HepG2 (cell line): ENCODE measurements at regions not wholly inside any gene's neighbourhood (a gene's known extent, or its start where the extent isn't known, plus 50 kb on each side); places are given as distances from the start of the nearest gene placed in this dataset.

Source experiments
- ATAC-seq: fragments of 200-7000 bp; cut with Tn5 transposase; 3 replicates; pipeline ENCODE4 v1.9.1; 2020; ENCODE audit warnings: mild to moderate bottlenecking, moderate library complexity
- BruUV-seq: library from RNA; stranded (reverse); fragments of 400-500 nt; replicated peaks from 2 replicates; lab custom pipeline; 2021; lab: Mats Ljungman, UMichigan
- CTCF ChIA-PET: fragments of 300-600 bp; formaldehyde crosslinking; extraction: SDS; loops from one replicate; lab custom pipeline; 2021; ENCODE audit warnings: low total read pairs, inconsistent platforms, low intra/inter-chr PET ratio; lab: Yijun Ruan, JAX
- POLR2A ChIA-PET: fragments of 350-600 bp; sonication (Branson Sonifier 250); formaldehyde crosslinking; loops from one replicate; lab custom pipeline; 2020; ENCODE audit warnings: antibody characterized with exemption, inconsistent platforms; lab: Yijun Ruan, JAX
- DNase-seq: peaks from one replicate; pipeline ENCODE4 v3.0.0-alpha.2; 2015; ENCODE audit warnings: low spot score
- FAIRE-seq: peaks from 3 replicates; lab custom pipeline; 2011; peaks lifted over from hg19 to GRCh38; lab: Jason Lieb, UNC
- H2AFZ ChIP-seq: one replicate; pipeline ENCODE4 v1.6.1; 2011; ENCODE audit warnings: low read length, inconsistent platforms
- H3K27ac ChIP-seq: fragments of 300-600 bp; 3 replicates; pipeline ENCODE4 v1.8.0; 2011; ENCODE audit warnings: mixed run types, mild to moderate bottlenecking, mixed read lengths, low read length, inconsistent platforms; ENCODE audit not compliant: insufficient read depth; ENCODE audit errors: extremely low read length
- H3K27me3 ChIP-seq, 2 experiments: fragments of 200-600 bp in 1 of 2; 2 replicates in 1 of 2; 3 replicates in 1 of 2; pipeline versions ENCODE4 v1.6.0 to v1.8.0; 2011; ENCODE audit warnings: low read length in 2 of 2, mild to moderate bottlenecking in 2 of 2, moderate library complexity in 2 of 2, inconsistent platforms in 1 of 2; ENCODE audit not compliant: insufficient read depth in 2 of 2, control insufficient read depth in 1 of 2
- H3K36me3 ChIP-seq, 2 experiments: fragments of 200-600 bp in 1 of 2; replicated peaks in 1 of 2; 2 replicates in 1 of 2; 3 replicates in 1 of 2; pipeline versions ENCODE4 v1.5.1 to v1.8.0; 2011; ENCODE audit warnings: low read length in 2 of 2, inconsistent platforms in 1 of 2; ENCODE audit not compliant: insufficient read depth in 2 of 2, control insufficient read depth in 1 of 2
- H3K4me1 ChIP-seq: 2 replicates; pipeline ENCODE4 v1.5.1; 2012; ENCODE audit warnings: low read length, inconsistent platforms; ENCODE audit not compliant: insufficient read depth
- H3K4me2 ChIP-seq: 2 replicates; pipeline ENCODE4 v1.6.0; 2011; ENCODE audit warnings: low read depth, low read length, inconsistent platforms
- H3K4me3 ChIP-seq, 3 experiments: fragments of 200-600 bp in 1 of 3; sonication (generic), shearing (Covaris generic) in 1 of 3; replicated peaks in 1 of 3; 2 replicates each; pipeline ENCODE4 v1.5.1; 2011 to 2016; ENCODE audit warnings: low read length in 3 of 3, inconsistent platforms in 2 of 3, low read depth in 2 of 3, mild to moderate bottlenecking in 2 of 3, control low read depth in 1 of 3, mixed read lengths in 1 of 3; ENCODE audit not compliant: insufficient read depth in 1 of 3
- H3K79me2 ChIP-seq: one replicate; pipeline ENCODE4 v1.6.1; 2011; ENCODE audit warnings: low read length, inconsistent platforms; ENCODE audit not compliant: insufficient read depth
- H3K9ac ChIP-seq: 2 replicates; pipeline ENCODE4 v1.6.0; 2011; ENCODE audit warnings: mild to moderate bottlenecking, low read depth, low read length, inconsistent platforms; ENCODE audit not compliant: insufficient read depth
- H3K9me3 ChIP-seq: 2 replicates; pipeline ENCODE4 v1.5.1; 2012; ENCODE audit warnings: mild to moderate bottlenecking, low read length
- H4K20me1 ChIP-seq: 2 replicates; pipeline ENCODE4 v1.6.0; 2011; ENCODE audit warnings: inconsistent platforms, mild to moderate bottlenecking, low read length, moderate library complexity; ENCODE audit not compliant: insufficient read depth
- FOXJ3 ChIP-seq: sonication (generic); formaldehyde crosslinking; IDR thresholded peaks from 2 replicates; pipeline ENCODE4 v1.4.0; 2020; ENCODE audit warnings: missing genetic modification reagents, mild to moderate bottlenecking, borderline replicate concordance
- FOXM1 ChIP-seq: sonication (generic); formaldehyde crosslinking; IDR thresholded peaks from 2 replicates; pipeline ENCODE4 v1.5.0; 2020; ENCODE audit warnings: missing genetic modification reagents
- MED8 ChIP-seq: sonication (generic); formaldehyde crosslinking; IDR thresholded peaks from 2 replicates; pipeline ENCODE4 v1.8.1; 2023; ENCODE audit warnings: mild to moderate bottlenecking, missing genetic modification reagents; ENCODE audit not compliant: insufficient replicate concordance
- PHF21A ChIP-seq: sonication (generic); formaldehyde crosslinking; IDR thresholded peaks from 2 replicates; pipeline ENCODE4 v1.5.0; 2020; ENCODE audit warnings: mild to moderate bottlenecking, missing genetic modification reagents
- RFX5 ChIP-seq: IDR thresholded peaks from 2 replicates; pipeline ENCODE4 v1.6.1; 2011; ENCODE audit warnings: low read depth, low read length, improper control_type of control experiment
- SNRNP70 ChIP-seq: fragments of 200-400 bp; formaldehyde crosslinking; IDR thresholded peaks from 2 replicates; pipeline ENCODE4 v1.6.1; 2017; ENCODE audit warnings: mild to moderate bottlenecking, low read depth, low read length, moderate library complexity
- SP4 ChIP-seq: sonication (generic); formaldehyde crosslinking; IDR thresholded peaks from 2 replicates; pipeline ENCODE4 v1.8.1; 2023; ENCODE audit warnings: mild to moderate bottlenecking, missing genetic modification reagents
- TBX3 ChIP-seq: fragments of 450-650 bp; IDR thresholded peaks from 2 replicates; pipeline ENCODE4 v1.6.1; 2017; ENCODE audit warnings: antibody characterized with exemption, mild to moderate bottlenecking, inconsistent platforms, borderline replicate concordance
- ZNF776 ChIP-seq: sonication (generic); formaldehyde crosslinking; IDR thresholded peaks from 2 replicates; pipeline ENCODE4 v1.4.0; 2020; ENCODE audit warnings: mild to moderate bottlenecking, missing genetic modification reagents
- WGBS: methylation state at CpG from one replicate; pipeline ENCODE4 v1.1.6; 2017; ENCODE audit warnings: low lambda C conversion rate; 5-methylcytosine and 5-hydroxymethylcytosine counted together
- in situ Hi-C: cut with HindIII; loops from 2 replicates; pipeline ENCODE4 v1.10.0; 2017; ENCODE audit warnings: low pct_unique_long_range_greater_than_20kb; ENCODE audit not compliant: extremely low pct_ligation_motif_present
- intact Hi-C: fragments of 100-400 bp; cut with micrococcal nuclease; formaldehyde crosslinking; loops from one replicate; pipeline ENCODE4 v1.10.0; 2022; ENCODE audit not compliant: unreplicated experiment
- TF ChIP-seq, protein P1 (sequence below): sonication (generic); formaldehyde crosslinking; IDR thresholded peaks from 2 replicates; pipeline ENCODE4 v1.9.0; 2021; ENCODE audit warnings: missing genetic modification reagents, borderline replicate concordance
- TF ChIP-seq, protein P2 (sequence below): sonication (generic); formaldehyde crosslinking; IDR thresholded peaks from 2 replicates; pipeline ENCODE4 v1.4.0; 2020; ENCODE audit warnings: missing genetic modification reagents
- TF ChIP-seq, protein P3 (sequence below): sonication (generic); formaldehyde crosslinking; IDR thresholded peaks from 2 replicates; pipeline ENCODE4 v1.4.0; 2020; ENCODE audit warnings: missing genetic modification reagents

DNA sequence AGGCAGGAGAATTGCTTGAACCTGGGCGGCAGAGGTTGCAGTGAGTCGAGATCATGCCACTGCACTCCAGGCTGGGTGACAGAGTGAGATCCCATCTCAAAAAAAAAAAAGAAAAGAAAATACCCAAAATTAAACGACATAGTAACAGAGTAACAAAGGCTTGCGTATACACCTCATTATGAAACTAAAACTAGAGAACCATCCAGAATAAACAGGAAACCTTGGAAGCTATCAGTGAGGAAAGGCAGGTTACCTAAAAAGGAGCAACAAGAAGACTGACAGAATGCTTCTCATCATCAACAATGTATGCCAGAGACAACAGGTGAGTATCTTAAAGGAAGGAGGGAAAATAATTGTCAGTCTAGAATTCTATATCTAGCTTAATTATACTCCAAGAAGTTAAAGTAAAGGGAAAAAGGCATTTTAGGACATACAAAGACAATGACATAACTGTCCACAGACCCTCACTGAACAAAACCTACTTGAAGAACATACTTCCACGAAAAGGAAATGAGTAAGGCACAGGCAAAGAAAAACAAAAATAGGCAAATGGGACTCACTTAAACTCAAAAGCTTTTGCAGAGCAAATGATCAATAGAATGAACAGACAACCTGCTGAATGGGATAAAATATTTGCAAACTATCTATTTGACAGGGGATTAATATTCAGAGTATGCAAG lies 64.1 kb upstream of the NT5E start:
- Histone ChIP-seq H3K4me3 (no peak overlapping the region), H3K27me3 (no peaks in the 10 kb centered on the region), H3K4me2 (no peak overlapping the region)
- 88% methylated on average over 5 of the region's 5 CpGs for WGBS
- BruUV-seq, result no TSS peak
- TF ChIP-seq SNRNP70, result no peak
- no peak for TF ChIP-seq RFX5
- TF ChIP-seq, all 625 proteins: peak for 0
- FAIRE-seq, result no peak
- ChIA-PET POLR2A (interaction anchor here (1.1 kb wide), 1 partner anchor 19 kb away, joined by 3 read pairs; no protein-coding TSS in a partner anchor), CTCF (no interaction called here)
- H4K20me1 ChIP-seq, result no peaks in the 10 kb centered on the region
- no peak for DNase-seq
- no peak for ATAC-seq
- no peaks in the 10 kb centered on the region for H3K79me2 ChIP-seq
- intact Hi-C loops (no loop called here), in situ Hi-C loops (no loop called here)
- no peaks in the 10 kb centered on the region for H3K36me3 ChIP-seq
- no peaks in the 10 kb centered on the region for H3K9me3 ChIP-seq
- no peak overlapping the region for H3K27ac ChIP-seq
- H3K9ac ChIP-seq, result no peak overlapping the region
- H2AFZ ChIP-seq, result no peak overlapping the region
- H3K4me1 ChIP-seq, result peaks cover 39% of the 10 kb centered on the region

DNA sequence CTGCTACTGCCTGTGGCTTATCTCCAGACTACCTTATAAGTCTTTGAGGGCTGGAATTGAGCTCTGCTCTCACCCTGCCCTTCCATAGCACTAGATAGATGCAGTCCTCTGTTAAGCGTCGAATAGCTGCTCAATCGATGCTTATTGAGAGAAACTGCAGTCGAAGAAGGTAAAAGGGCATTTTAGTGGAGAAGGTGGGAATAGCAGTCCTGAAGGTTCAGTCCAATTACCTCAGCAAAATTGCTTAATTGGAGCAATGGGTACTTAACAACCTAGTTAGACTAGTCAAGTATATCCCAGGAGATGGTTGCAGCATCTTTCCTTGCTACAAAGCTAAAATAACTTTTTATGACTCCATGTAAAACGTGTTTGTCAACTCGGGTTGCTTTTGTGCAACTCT lies 66.8 kb upstream of the NT5E start:
- Histone ChIP-seq H3K79me2 (no peaks in the 10 kb centered on the region), H3K4me1 (peaks cover 12% of the 10 kb centered on the region; the same call in 1 of the 2 replicates), H3K36me3 (no peaks in the 10 kb centered on the region), H3K9ac (no peak overlapping the region), H3K4me2 (no peak overlapping the region), H2AFZ (no peak overlapping the region), H3K4me3 (no peak overlapping the region), H3K27me3 (no peaks in the 10 kb centered on the region), H4K20me1 (no peaks in the 10 kb centered on the region), H3K27ac (no peak overlapping the region), H3K9me3 (no peaks in the 10 kb centered on the region)
- intact Hi-C loops (no loop called here), in situ Hi-C loops (no loop called here)
- POLR2A ChIA-PET, result interaction anchor here (1.7 kb wide), 1 partner anchor 21 kb away, joined by 3 read pairs; no protein-coding TSS in a partner anchor
- FAIRE-seq (peak; percentile 12), DNase-seq (no peak), ATAC-seq (peak; percentile 36; the same call in 2 of the 3 replicates)
- TF ChIP-seq PHF21A (CRISPR knock-in tag) (no peak), TBX3 (no peak), SP4 (CRISPR knock-in tag) (no peak), FOXJ3 (CRISPR knock-in tag) (no peak), MED8 (no peak), FOXM1 (CRISPR knock-in tag) (no peak), ZNF776 (CRISPR knock-in tag) (no peak)
- TF ChIP-seq, protein P1, sequence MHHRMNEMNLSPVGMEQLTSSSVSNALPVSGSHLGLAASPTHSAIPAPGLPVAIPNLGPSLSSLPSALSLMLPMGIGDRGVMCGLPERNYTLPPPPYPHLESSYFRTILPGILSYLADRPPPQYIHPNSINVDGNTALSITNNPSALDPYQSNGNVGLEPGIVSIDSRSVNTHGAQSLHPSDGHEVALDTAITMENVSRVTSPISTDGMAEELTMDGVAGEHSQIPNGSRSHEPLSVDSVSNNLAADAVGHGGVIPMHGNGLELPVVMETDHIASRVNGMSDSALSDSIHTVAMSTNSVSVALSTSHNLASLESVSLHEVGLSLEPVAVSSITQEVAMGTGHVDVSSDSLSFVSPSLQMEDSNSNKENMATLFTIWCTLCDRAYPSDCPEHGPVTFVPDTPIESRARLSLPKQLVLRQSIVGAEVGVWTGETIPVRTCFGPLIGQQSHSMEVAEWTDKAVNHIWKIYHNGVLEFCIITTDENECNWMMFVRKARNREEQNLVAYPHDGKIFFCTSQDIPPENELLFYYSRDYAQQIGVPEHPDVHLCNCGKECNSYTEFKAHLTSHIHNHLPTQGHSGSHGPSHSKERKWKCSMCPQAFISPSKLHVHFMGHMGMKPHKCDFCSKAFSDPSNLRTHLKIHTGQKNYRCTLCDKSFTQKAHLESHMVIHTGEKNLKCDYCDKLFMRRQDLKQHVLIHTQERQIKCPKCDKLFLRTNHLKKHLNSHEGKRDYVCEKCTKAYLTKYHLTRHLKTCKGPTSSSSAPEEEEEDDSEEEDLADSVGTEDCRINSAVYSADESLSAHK (CRISPR knock-in tag), result no peak
- TF ChIP-seq, protein P2, sequence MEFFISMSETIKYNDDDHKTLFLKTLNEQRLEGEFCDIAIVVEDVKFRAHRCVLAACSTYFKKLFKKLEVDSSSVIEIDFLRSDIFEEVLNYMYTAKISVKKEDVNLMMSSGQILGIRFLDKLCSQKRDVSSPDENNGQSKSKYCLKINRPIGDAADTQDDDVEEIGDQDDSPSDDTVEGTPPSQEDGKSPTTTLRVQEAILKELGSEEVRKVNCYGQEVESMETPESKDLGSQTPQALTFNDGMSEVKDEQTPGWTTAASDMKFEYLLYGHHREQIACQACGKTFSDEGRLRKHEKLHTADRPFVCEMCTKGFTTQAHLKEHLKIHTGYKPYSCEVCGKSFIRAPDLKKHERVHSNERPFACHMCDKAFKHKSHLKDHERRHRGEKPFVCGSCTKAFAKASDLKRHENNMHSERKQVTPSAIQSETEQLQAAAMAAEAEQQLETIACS (CRISPR knock-in tag), result no peak
- TF ChIP-seq, protein P3, sequence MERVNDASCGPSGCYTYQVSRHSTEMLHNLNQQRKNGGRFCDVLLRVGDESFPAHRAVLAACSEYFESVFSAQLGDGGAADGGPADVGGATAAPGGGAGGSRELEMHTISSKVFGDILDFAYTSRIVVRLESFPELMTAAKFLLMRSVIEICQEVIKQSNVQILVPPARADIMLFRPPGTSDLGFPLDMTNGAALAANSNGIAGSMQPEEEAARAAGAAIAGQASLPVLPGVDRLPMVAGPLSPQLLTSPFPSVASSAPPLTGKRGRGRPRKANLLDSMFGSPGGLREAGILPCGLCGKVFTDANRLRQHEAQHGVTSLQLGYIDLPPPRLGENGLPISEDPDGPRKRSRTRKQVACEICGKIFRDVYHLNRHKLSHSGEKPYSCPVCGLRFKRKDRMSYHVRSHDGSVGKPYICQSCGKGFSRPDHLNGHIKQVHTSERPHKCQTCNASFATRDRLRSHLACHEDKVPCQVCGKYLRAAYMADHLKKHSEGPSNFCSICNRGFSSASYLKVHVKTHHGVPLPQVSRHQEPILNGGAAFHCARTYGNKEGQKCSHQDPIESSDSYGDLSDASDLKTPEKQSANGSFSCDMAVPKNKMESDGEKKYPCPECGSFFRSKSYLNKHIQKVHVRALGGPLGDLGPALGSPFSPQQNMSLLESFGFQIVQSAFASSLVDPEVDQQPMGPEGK (CRISPR knock-in tag), result no peak
- BruUV-seq, result no TSS peak
- CTCF ChIA-PET, result no interaction called here
- 17% methylated on average over 6 of the region's 6 CpGs for WGBS
